ENCODE measurements at regions not wholly inside any gene's neighbourhood (a gene's known extent, or its start where the extent isn't known, plus 50 kb on each side); places are given as distances from the start of the nearest gene placed in this dataset.

GRCh38 chr5:21140987-21141386 is 1153.0 kb upstream of the CDH18 start:
- no peak overlapping the region for H3K27ac ChIP-seq (ENCODE audit: low read depth, low read length)
- H3K9me3 ChIP-seq (ENCODE audit: control insufficient read depth, insufficient read depth, low read depth, low read length): no peaks in the 10 kb centered on the region
- H3K27me3 ChIP-seq (ENCODE audit: control insufficient read depth, insufficient read depth, low read length): no peaks in the 10 kb centered on the region
- H3K36me3 ChIP-seq (ENCODE audit: control insufficient read depth, insufficient read depth, low read length): no peaks in the 10 kb centered on the region
- H3K4me1 ChIP-seq (ENCODE audit: control insufficient read depth, insufficient read depth, low read length): no peaks in the 10 kb centered on the region
- no peak overlapping the region for H3K9ac ChIP-seq (ENCODE audit: low read length)
- no peak overlapping the region for H3K4me3 ChIP-seq (ENCODE audit: low read depth, low read length)

GRCh38 chr5:21126236-21126635 is 1138.2 kb upstream of the CDH18 start:
- H3K9ac ChIP-seq (ENCODE audit: low read length): no peak overlapping the region
- H3K27ac ChIP-seq (ENCODE audit: low read depth, low read length): no peak overlapping the region
- no peaks in the 10 kb centered on the region for H3K27me3 ChIP-seq (ENCODE audit: control insufficient read depth, insufficient read depth, low read length)
- H3K36me3 ChIP-seq (ENCODE audit: control insufficient read depth, insufficient read depth, low read length): no peaks in the 10 kb centered on the region
- 0 out of 2 replicates have a peak, but pooled peaks cover 3% of the 10 kb centered on the region for H3K9me3 ChIP-seq (ENCODE audit: control insufficient read depth, insufficient read depth, low read depth, low read length)
- H3K4me3 ChIP-seq (ENCODE audit: low read depth, low read length): no peak overlapping the region
- no peaks in the 10 kb centered on the region for H3K4me1 ChIP-seq (ENCODE audit: control insufficient read depth, insufficient read depth, low read length)

GRCh38 chr5:21125238-21125983 is 1137.4 kb upstream of the CDH18 start:
- Histone ChIP-seq H3K9me3 (ENCODE audit: control insufficient read depth, insufficient read depth, low read depth, low read length) (0 out of 2 replicates have a peak, but pooled peaks cover 3% of the 10 kb centered on the region), H3K4me3 (ENCODE audit: low read depth, low read length) (no peak overlapping the region), H3K4me1 (ENCODE audit: control insufficient read depth, insufficient read depth, low read length) (no peaks in the 10 kb centered on the region), H3K36me3 (ENCODE audit: control insufficient read depth, insufficient read depth, low read length) (no peaks in the 10 kb centered on the region), H3K27me3 (ENCODE audit: control insufficient read depth, insufficient read depth, low read length) (no peaks in the 10 kb centered on the region), H3K27ac (ENCODE audit: low read depth, low read length) (no peak overlapping the region), H3K9ac (ENCODE audit: low read length) (no peak overlapping the region)

- Histone ChIP-seq H3K4me3 (ENCODE audit: low read depth, low read length) (no peak overlapping the region), H3K27me3 (ENCODE audit: control insufficient read depth, insufficient read depth, low read length) (no peaks in the 10 kb centered on the region), H3K36me3 (ENCODE audit: control insufficient read depth, insufficient read depth, low read length) (no peaks in the 10 kb centered on the region), H3K9ac (ENCODE audit: low read length) (no peak overlapping the region), H3K27ac (ENCODE audit: low read depth, low read length) (no peak overlapping the region), H3K9me3 (ENCODE audit: control insufficient read depth, insufficient read depth, low read depth, low read length) (0 out of 2 replicates have a peak, but pooled peaks cover 3% of the 10 kb centered on the region), H3K4me1 (ENCODE audit: control insufficient read depth, insufficient read depth, low read length) (0 out of 2 replicates have a peak, but pooled peaks cover 8% of the 10 kb centered on the region)
Observed at GRCh38 chr5:21121213-21121612, 1133.2 kb upstream of the CDH18 start.

- H3K27me3 ChIP-seq (ENCODE audit: control insufficient read depth, insufficient read depth, low read length): no peaks in the 10 kb centered on the region
- no peaks in the 10 kb centered on the region for H3K9me3 ChIP-seq (ENCODE audit: control insufficient read depth, insufficient read depth, low read depth, low read length)
- H3K36me3 ChIP-seq (ENCODE audit: control insufficient read depth, insufficient read depth, low read length): no peaks in the 10 kb centered on the region
- no peak overlapping the region for H3K4me3 ChIP-seq (ENCODE audit: low read depth, low read length)
- no peak overlapping the region for H3K27ac ChIP-seq (ENCODE audit: low read depth, low read length)
- no peaks in the 10 kb centered on the region for H3K4me1 ChIP-seq (ENCODE audit: control insufficient read depth, insufficient read depth, low read length)
- H3K9ac ChIP-seq (ENCODE audit: low read length): no peak overlapping the region
Observed at GRCh38 chr5:21097661-21098060, 1109.7 kb upstream of the CDH18 start.

GRCh38 chr5:21094619-21095018 is 1106.6 kb upstream of the CDH18 start:
- Histone ChIP-seq H3K9me3 (ENCODE audit: control insufficient read depth, insufficient read depth, low read depth, low read length) (no peaks in the 10 kb centered on the region), H3K4me1 (ENCODE audit: control insufficient read depth, insufficient read depth, low read length) (no peaks in the 10 kb centered on the region), H3K27ac (ENCODE audit: low read depth, low read length) (no peak overlapping the region), H3K9ac (ENCODE audit: low read length) (no peak overlapping the region), H3K36me3 (ENCODE audit: control insufficient read depth, insufficient read depth, low read length) (no peaks in the 10 kb centered on the region), H3K4me3 (ENCODE audit: low read depth, low read length) (no peak overlapping the region), H3K27me3 (ENCODE audit: control insufficient read depth, insufficient read depth, low read length) (no peaks in the 10 kb centered on the region)

DNA sequence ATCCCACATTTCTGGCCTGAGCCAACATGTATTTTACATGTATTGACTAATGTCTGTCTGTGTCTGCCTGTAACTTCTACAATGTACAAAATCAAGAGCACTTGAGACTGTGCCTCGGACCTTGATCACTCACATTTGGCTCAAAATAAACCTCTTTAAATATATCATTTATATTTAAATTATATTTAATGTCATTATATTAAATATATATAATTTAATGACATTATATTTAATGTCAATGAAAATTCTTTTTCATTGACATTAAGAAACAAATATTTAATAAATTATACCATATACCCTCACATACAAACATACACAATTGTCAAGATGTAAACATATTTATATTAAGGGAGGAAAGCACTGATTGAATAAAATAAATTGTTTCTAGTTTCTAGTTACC is 1099.8 kb upstream of the CDH18 start:
- Histone ChIP-seq H3K4me1 (ENCODE audit: control insufficient read depth, insufficient read depth, low read length) (no peaks in the 10 kb centered on the region), H3K27me3 (ENCODE audit: control insufficient read depth, insufficient read depth, low read length) (no peaks in the 10 kb centered on the region), H3K4me3 (ENCODE audit: low read depth, low read length) (no peak overlapping the region), H3K9me3 (ENCODE audit: control insufficient read depth, insufficient read depth, low read depth, low read length) (0 out of 2 replicates have a peak, but pooled peaks cover 3% of the 10 kb centered on the region), H3K36me3 (ENCODE audit: control insufficient read depth, insufficient read depth, low read length) (no peaks in the 10 kb centered on the region), H3K9ac (ENCODE audit: low read length) (no peak overlapping the region), H3K27ac (ENCODE audit: low read depth, low read length) (no peak overlapping the region)

GRCh38 chr5:21085791-21086190 is 1097.8 kb upstream of the CDH18 start:
- no peaks in the 10 kb centered on the region for H3K4me1 ChIP-seq (ENCODE audit: control insufficient read depth, insufficient read depth, low read length)
- no peak overlapping the region for H3K9ac ChIP-seq (ENCODE audit: low read length)
- H3K4me3 ChIP-seq (ENCODE audit: low read depth, low read length): no peak overlapping the region
- H3K27me3 ChIP-seq (ENCODE audit: control insufficient read depth, insufficient read depth, low read length): no peaks in the 10 kb centered on the region
- H3K9me3 ChIP-seq (ENCODE audit: control insufficient read depth, insufficient read depth, low read depth, low read length): 0 out of 2 replicates have a peak, but pooled peaks cover 3% of the 10 kb centered on the region
- H3K27ac ChIP-seq (ENCODE audit: low read depth, low read length): no peak overlapping the region
- H3K36me3 ChIP-seq (ENCODE audit: control insufficient read depth, insufficient read depth, low read length): no peaks in the 10 kb centered on the region

DNA sequence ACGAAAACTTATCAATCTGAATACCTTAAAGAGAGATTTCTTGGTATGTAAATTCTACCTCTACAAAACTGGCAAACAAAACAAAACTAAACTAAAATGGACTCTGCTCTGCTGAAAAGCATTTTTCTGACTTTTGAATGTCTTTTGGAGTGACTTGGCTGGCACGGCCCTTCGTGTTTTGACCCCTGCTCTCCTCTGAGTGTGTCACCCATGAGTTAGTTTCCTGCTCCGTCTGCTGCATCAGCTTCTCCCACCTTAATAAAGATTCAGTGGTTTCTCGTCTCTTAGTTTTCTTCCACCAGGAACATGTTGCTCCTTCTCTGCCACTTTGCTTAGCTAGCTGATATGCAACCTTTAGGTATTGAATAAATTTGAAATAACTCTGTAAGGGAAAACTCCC is 1084.0 kb upstream of the CDH18 start:
- Histone ChIP-seq H3K36me3 (ENCODE audit: control insufficient read depth, insufficient read depth, low read length) (no peaks in the 10 kb centered on the region), H3K4me1 (ENCODE audit: control insufficient read depth, insufficient read depth, low read length) (peaks cover 9% of the 10 kb centered on the region), H3K9me3 (ENCODE audit: control insufficient read depth, insufficient read depth, low read depth, low read length) (no peaks in the 10 kb centered on the region), H3K27ac (ENCODE audit: low read depth, low read length) (no peak overlapping the region), H3K9ac (ENCODE audit: low read length) (no peak overlapping the region), H3K4me3 (ENCODE audit: low read depth, low read length) (no peak overlapping the region), H3K27me3 (ENCODE audit: control insufficient read depth, insufficient read depth, low read length) (no peaks in the 10 kb centered on the region)

- Histone ChIP-seq H3K27me3 (ENCODE audit: control insufficient read depth, insufficient read depth, low read length) (no peaks in the 10 kb centered on the region), H3K36me3 (ENCODE audit: control insufficient read depth, insufficient read depth, low read length) (no peaks in the 10 kb centered on the region), H3K4me3 (ENCODE audit: low read depth, low read length) (no peak overlapping the region), H3K27ac (ENCODE audit: low read depth, low read length) (no peak overlapping the region), H3K9ac (ENCODE audit: low read length) (no peak overlapping the region), H3K4me1 (ENCODE audit: control insufficient read depth, insufficient read depth, low read length) (peaks cover 9% of the 10 kb centered on the region), H3K9me3 (ENCODE audit: control insufficient read depth, insufficient read depth, low read depth, low read length) (no peaks in the 10 kb centered on the region)
Observed at GRCh38 chr5:21071421-21071820, 1083.4 kb upstream of the CDH18 start.

DNA sequence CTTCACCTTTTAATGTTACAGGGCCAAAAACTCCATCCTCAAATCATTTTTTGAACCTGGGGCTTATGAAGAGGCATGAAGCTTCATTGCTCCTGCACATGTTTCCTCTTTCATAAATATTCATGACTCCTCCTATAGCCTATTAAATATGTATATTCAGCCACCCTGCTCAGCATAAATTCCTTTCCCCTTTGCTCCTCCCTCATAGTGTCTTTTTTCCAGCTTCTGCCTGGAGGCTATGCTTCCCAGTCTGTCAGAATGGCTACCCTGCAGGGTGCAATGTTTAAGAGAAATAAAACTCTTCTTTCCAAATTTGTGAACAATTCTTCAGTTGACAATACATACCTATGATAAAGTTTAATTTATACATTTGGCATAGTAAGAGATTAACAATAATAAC is 1082.9 kb upstream of the CDH18 start:
- Histone ChIP-seq H3K27ac (ENCODE audit: low read depth, low read length) (no peak overlapping the region), H3K36me3 (ENCODE audit: control insufficient read depth, insufficient read depth, low read length) (no peaks in the 10 kb centered on the region), H3K9ac (ENCODE audit: low read length) (no peak overlapping the region), H3K27me3 (ENCODE audit: control insufficient read depth, insufficient read depth, low read length) (no peaks in the 10 kb centered on the region), H3K9me3 (ENCODE audit: control insufficient read depth, insufficient read depth, low read depth, low read length) (no peaks in the 10 kb centered on the region), H3K4me3 (ENCODE audit: low read depth, low read length) (no peak overlapping the region), H3K4me1 (ENCODE audit: control insufficient read depth, insufficient read depth, low read length) (peaks cover 9% of the 10 kb centered on the region)
